Kasumi-1 (cell line): ENCODE measurements at regions not wholly inside any gene's neighbourhood (a gene's known extent, or its start where the extent isn't known, plus 50 kb on each side); places are given as distances from the start of the nearest gene placed in this dataset.

Experiments
- DNase-seq, 2 experiments: peaks; one replicate each; lab custom pipeline; 2025; lab: John Stamatoyannopoulos, UW

DNA sequence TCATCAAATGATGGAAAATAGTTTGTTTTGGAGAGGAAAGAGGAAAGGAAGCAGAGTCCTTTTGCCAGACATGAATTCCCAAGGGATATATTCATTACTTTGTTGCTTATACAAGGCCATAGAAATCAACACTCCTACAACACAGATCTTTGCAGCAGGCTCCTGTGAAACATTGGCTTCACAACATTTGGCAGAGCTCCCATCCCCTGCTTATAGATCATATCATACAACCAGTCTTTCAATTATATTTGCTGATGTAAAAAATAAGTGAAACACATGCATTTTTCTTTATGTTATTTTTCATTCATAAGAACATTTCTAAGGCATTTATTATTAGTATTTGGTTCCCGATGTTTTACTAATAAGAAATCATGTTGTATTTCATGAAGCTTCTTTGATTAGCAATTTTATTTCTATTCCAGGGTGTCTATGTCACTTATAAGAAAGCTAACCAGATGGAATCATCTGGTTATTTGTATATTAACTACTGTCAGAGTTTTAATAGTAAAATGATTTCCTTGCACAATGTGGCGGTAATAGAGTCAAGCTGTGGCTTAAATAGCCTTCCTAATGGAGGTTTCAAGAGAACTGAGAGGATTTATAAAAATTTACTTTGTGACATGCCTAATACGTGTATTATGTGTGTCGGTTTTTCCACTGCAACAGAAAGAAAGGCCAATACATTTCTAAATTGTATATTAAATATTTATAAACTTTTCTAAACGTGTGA is 470.3 kb upstream of the NCAM2 start:
- DNase-seq: no peak

DNA sequence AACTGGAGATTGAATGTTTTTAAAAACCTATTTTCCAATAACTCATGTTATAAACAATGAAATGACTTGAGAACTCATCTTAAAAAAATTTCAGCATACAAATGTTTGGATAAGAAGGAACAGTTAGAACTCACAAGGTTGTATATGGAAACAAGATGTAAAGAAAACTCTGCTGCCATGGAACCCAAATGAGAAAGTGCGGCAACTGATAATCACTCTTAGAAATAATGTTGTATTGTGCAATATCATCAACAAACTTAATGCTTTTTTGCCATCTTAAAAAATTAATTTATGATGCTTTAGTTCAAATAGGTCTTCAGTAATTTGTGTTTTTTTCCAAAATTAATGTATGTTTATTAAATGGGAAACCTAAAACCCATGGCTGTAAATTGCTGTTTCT is 461.1 kb upstream of the NCAM2 start:
- no peak for DNase-seq

- no peak for DNase-seq
These were observed 460.1 kb upstream of the NCAM2 start for GRCh38 chr21:20538039-20538658.

DNA sequence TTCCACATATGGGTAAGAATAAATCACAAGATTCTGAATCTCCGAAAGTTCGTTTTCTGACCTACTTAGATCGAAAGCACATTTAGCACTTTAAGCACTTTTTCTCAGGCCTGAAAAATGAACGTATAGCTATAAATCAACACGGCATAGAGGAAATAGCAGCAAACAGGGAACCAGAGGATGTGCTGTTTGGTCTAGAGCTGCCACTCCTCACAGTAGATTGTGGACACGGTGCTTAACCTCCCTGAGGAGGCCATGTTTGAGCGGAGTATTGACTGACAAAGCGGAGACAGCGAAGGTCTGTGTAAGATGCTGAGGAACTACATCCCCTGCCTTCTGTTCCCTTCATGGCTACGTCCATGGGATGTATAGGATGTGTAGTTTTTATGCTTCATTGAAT is 452.8 kb upstream of the NCAM2 start:
- DNase-seq: no peak

- no peak for DNase-seq
These were observed 446.3 kb upstream of the NCAM2 start for GRCh38 chr21:20551939-20552338.

DNA sequence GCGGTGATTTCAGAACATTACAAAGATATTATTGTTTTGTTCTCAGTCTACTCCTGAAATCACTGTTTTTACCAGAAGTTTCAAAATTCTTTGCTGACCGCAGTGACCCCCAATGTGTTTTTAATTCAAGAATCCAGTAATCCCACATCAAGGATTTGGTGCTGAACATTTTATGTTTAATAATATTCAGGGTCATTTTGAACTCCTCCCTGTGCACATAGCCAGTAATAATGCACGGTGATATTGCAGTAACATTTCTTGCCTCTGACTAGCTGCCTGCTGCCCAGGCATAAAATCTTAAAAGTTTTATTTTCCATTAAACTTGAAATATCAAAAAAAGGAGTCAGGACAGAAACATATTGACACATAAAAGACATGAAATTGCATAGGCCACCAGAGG is 443.4 kb upstream of the NCAM2 start:
- DNase-seq: no peak

DNA sequence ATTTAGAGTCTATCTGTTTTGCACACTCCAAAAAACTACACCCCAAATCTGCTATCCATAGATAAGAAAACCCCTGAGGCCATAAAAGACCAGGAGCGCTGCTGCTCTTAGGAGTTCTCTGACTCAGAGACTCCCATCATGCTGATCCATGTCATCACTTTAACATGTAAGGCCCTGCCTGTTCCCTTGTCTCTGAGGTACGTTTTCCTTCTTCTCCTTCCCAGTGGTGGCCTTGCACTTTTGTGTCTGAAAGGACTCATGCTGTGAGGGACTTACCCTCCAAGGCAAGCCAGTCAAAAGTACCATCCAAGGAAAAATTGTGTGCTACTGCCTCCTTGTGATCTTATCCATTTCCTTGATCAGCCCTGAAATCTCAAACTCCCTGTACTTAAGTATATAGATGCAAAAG is 427.4 kb upstream of the NCAM2 start:
- DNase-seq: no peak

DNA sequence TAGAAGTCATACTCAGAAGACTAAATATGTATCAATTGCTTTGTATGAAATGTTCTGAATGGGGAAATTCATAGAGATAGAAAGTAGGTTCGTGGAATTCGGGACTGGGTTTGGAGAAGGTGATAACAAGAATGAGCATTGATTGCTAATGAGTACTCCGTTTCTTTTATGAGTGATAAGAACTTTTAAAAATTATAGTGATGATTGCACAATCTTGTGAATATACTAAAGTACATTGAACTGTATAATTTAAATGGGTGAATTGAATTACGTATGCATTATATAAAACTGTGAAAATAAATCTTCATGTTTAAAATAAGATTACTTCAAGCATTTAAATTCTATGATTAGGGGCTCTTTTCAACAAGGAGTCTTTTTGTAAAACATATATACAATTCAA is 425.6 kb upstream of the NCAM2 start:
- no peak for DNase-seq

DNA sequence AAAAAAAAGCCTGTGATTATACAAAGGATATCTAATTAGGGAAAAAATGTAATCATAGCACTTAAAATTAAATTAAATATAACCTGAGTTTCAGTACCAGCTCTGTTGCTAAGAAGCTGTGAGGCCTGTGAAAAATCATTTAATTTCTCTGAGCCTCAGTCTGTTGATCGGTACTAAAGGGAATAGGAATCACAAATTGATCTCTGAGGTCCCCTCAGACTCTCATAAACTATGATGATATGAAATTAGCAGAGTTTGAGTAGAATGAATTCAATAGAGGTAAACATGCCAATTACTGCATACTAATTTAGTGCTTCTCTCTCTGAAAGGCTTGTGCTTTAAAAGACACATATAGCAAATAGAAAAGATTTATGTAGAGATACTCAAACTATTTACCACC is 416.8 kb upstream of the NCAM2 start:
- DNase-seq: no peak

DNA sequence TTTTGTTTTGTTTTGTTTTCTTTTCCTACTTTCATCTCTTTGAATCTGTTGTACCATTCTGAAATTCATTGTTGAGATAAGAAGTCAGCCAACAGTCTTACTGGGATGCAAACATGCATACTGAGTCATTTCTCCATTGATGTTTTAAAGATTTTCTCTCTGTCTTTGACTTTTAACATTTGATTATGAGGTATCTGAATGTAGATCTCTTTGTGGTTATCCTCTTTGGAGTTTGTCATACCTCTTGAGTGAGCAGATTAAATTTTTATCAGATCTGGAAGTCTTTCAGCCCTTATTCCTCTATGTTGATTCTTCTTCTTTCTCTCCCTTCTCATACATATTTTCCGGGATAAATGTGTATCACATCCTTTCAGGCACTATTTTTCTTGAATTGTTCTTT is 406.9 kb upstream of the NCAM2 start:
- no peak for DNase-seq

DNA sequence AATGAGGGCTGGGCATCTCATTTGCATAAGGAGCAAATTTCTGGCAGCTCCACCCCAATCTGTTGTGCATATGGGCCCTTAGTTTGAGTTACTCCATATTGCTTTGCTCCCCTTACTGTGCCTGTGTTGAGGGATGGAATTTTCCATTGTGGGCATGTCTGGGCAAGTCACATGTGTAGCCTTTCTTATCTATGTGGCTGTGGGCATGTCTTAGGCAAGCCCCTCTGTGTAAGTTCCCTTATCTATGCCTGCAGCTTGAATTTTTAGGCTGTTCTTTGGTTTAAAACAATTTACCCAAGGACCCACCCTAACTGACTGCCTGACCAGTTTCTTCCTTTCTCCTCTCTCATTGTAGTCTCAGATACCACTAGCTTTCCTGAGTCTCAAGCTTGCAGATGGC is 405.7 kb upstream of the NCAM2 start:
- peak in 1 of 2 experiments; percentile 2 for DNase-seq

- no peak for DNase-seq
These were observed 395.0 kb upstream of the NCAM2 start for GRCh38 chr21:20603236-20603635.

GRCh38 chr21:20611008-20611407 is 387.2 kb upstream of the NCAM2 start:
- no peak for DNase-seq

DNA sequence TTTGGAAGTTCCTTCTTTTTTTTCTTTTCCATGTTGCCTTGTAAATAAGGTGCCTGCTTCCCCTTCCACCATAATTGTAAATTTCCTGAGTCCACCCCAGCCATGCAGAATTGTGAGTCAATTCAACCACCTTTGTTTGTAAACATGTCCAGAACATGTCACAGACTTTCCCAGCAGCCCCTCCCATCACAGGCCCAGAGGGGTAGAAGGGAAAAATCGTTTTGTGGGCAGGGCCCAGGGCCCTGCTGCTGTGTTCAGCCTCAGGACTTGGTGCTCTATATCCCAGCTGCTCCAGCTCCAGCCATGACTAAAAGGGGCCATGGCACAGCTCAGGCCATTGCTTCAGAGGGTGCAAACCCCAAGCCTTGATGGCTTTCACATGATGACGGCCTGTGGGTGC is 384.6 kb upstream of the NCAM2 start:
- no peak for DNase-seq

GRCh38 chr21:20617130-20617529 is 381.1 kb upstream of the NCAM2 start:
- DNase-seq: no peak

GRCh38 chr21:20618878-20619277 is 379.3 kb upstream of the NCAM2 start:
- DNase-seq: no peak

DNA sequence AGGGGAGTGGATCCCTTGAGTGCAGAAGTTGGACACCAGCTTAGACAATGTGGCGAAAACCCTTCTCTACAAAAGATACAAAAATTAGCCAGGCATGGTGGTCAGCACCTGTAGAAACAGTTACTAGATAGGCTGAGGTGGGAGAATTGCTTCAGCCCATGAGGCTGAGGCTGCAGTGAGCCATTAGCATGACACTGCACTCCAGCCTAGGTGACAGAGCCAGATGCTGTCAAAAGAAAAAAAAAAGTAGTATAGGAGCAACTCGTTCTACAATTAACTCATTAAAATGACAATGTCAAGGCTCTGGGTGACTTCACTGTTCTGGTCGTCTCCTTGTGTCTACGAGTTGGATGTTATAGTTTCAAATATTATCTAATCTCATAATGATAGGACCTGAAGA is 370.6 kb upstream of the NCAM2 start:
- DNase-seq: no peak

GRCh38 chr21:20631633-20632032 is 366.6 kb upstream of the NCAM2 start:
- no peak for DNase-seq

GRCh38 chr21:20639026-20639425 is 359.2 kb upstream of the NCAM2 start:
- no peak for DNase-seq

- no peak for DNase-seq
These were observed 357.0 kb upstream of the NCAM2 start for GRCh38 chr21:20641241-20641640.

- DNase-seq: no peak
These were observed 355.5 kb upstream of the NCAM2 start for GRCh38 chr21:20642681-20643080.

GRCh38 chr21:20644552-20644951 is 353.7 kb upstream of the NCAM2 start:
- no peak for DNase-seq

GRCh38 chr21:20645344-20645743 is 352.9 kb upstream of the NCAM2 start:
- no peak for DNase-seq
